Gastrocnemius medialis (tissue), 4 donors: ENCODE measurements at regions not wholly inside any gene's neighbourhood (a gene's known extent, or its start where the extent isn't known, plus 50 kb on each side); places are given as distances from the start of the nearest gene placed in this dataset.

ENCODE experiments used
- POLR2A ChIP-seq, 2 donors: fragments of 450-650 bp; IDR thresholded peaks; one replicate each; pipeline ENCODE4 v1.6.1; 2017; ENCODE audit warnings: antibody characterized with exemption in 2 of 2, mild to moderate bottlenecking in 2 of 2, moderate library complexity in 2 of 2
- TF ChIP-seq, protein P1 (sequence below), 5 experiments: fragments of 450-650 bp in 3 of 5; fragments of 200-600 bp in 2 of 5; sonication (generic) in 2 of 5; IDR thresholded peaks in 4 of 5; conservative IDR thresholded peaks in 1 of 5; 1 replicate in 4 of 5; 2 replicates in 1 of 5; pipeline ENCODE4 v1.5.1; 2016 to 2019; ENCODE audit warnings: antibody characterized with exemption in 5 of 5, mild to moderate bottlenecking in 3 of 5, moderate library complexity in 3 of 5

DNA sequence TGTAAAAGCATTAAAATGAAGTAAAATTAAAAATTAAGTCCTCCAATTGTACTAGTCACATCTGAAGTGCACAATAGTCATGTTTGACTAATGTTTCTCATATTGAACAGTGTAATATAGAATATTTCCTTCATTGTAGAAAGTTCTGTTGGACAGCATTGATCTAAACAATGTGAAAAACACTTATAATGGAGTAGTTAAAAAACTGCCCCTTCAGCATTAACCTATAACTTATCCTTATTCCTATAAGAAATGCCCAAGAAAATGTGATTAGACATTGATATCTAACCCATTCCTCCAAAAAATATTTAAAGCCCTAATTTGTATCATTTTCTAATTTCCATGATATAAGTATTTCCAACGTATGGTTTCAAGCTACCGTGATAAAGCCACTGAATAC lies 210.7 kb downstream of the RASSF9 start:
- TF ChIP-seq POLR2A (IDR thresholded peaks at IDR 0.05): no peak
- TF ChIP-seq, protein P1, sequence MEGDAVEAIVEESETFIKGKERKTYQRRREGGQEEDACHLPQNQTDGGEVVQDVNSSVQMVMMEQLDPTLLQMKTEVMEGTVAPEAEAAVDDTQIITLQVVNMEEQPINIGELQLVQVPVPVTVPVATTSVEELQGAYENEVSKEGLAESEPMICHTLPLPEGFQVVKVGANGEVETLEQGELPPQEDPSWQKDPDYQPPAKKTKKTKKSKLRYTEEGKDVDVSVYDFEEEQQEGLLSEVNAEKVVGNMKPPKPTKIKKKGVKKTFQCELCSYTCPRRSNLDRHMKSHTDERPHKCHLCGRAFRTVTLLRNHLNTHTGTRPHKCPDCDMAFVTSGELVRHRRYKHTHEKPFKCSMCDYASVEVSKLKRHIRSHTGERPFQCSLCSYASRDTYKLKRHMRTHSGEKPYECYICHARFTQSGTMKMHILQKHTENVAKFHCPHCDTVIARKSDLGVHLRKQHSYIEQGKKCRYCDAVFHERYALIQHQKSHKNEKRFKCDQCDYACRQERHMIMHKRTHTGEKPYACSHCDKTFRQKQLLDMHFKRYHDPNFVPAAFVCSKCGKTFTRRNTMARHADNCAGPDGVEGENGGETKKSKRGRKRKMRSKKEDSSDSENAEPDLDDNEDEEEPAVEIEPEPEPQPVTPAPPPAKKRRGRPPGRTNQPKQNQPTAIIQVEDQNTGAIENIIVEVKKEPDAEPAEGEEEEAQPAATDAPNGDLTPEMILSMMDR (IDR thresholded peaks at IDR 0.05 in 4 of 5, conservative IDR thresholded peaks at IDR 0.05 in 1 of 5): no peak
